GM21367 (cell line): ENCODE measurements at regions not wholly inside any gene's neighbourhood (a gene's known extent, or its start where the extent isn't known, plus 50 kb on each side); places are given as distances from the start of the nearest gene placed in this dataset.
"Not testable (repeated sequence)": the region's sequence is repeated elsewhere in the genome, so short reads cannot be mapped to it uniquely, and the experiment has no call there.

Experiments used
- ATAC-seq: cut with Tn5 transposase; IDR thresholded peaks from one replicate; pipeline ENCODE4 v1.9.1; 2021; ENCODE audit not compliant: unreplicated experiment

- ATAC-seq, result no peak
Measured at GRCh38 chr3:82423268-82424030, 662.0 kb upstream of the GBE1 start.

GRCh38 chr3:82416830-82417229 is 655.4 kb upstream of the GBE1 start:
- no peak for ATAC-seq

- no peak for ATAC-seq
Measured at GRCh38 chr3:82416349-82416748, 654.9 kb upstream of the GBE1 start.

GRCh38 chr3:82413171-82413570 is 651.7 kb upstream of the GBE1 start:
- no peak for ATAC-seq

GRCh38 chr3:82410366-82410765 is 648.9 kb upstream of the GBE1 start:
- no peak for ATAC-seq

- no peak for ATAC-seq
Measured at GRCh38 chr3:82409842-82410241, 648.4 kb upstream of the GBE1 start.

- ATAC-seq, result no peak
Measured at GRCh38 chr3:82392203-82392775, 630.8 kb upstream of the GBE1 start.

- no peak for ATAC-seq
Measured at GRCh38 chr3:82390868-82391267, 629.4 kb upstream of the GBE1 start.

GRCh38 chr3:82386647-82387046 is 625.2 kb upstream of the GBE1 start:
- no peak for ATAC-seq

- ATAC-seq, result no peak
Measured at GRCh38 chr3:82384181-82384580, 622.7 kb upstream of the GBE1 start.

GRCh38 chr3:82382831-82383230 is 621.4 kb upstream of the GBE1 start:
- no peak for ATAC-seq

GRCh38 chr3:82378392-82378791 is 616.9 kb upstream of the GBE1 start:
- no peak for ATAC-seq

GRCh38 chr3:82376883-82377282 is 615.4 kb upstream of the GBE1 start:
- ATAC-seq, result no peak

GRCh38 chr3:82373833-82374232 is 612.4 kb upstream of the GBE1 start:
- not testable (repeated sequence) for ATAC-seq

- no peak for ATAC-seq
Measured at GRCh38 chr3:82364827-82365226, 603.4 kb upstream of the GBE1 start.

- no peak for ATAC-seq
Measured at GRCh38 chr3:82363131-82363530, 601.7 kb upstream of the GBE1 start.

GRCh38 chr3:82355228-82355627 is 593.8 kb upstream of the GBE1 start:
- no peak for ATAC-seq

GRCh38 chr3:82354228-82354627 is 592.8 kb upstream of the GBE1 start:
- ATAC-seq, result no peak

GRCh38 chr3:82353306-82354171 is 592.1 kb upstream of the GBE1 start:
- no peak for ATAC-seq

- no peak for ATAC-seq
Measured at GRCh38 chr3:82347585-82347984, 586.1 kb upstream of the GBE1 start.

GRCh38 chr3:82342521-82342920 is 581.1 kb upstream of the GBE1 start:
- no peak for ATAC-seq

- no peak for ATAC-seq
Measured at GRCh38 chr3:82329300-82329699, 567.9 kb upstream of the GBE1 start.
